COLO829 (cell line): ENCODE measurements at regions not wholly inside any gene's neighbourhood (a gene's known extent, or its start where the extent isn't known, plus 50 kb on each side); places are given as distances from the start of the nearest gene placed in this dataset.
A peak's percentile ranks its signal among the peaks of the same experiment; 100 is the strongest.

Experiments
- DNase-seq: peaks from one replicate; pipeline ENCODE4 v3.0.0; 2012; ENCODE audit warnings: low spot score

DNA sequence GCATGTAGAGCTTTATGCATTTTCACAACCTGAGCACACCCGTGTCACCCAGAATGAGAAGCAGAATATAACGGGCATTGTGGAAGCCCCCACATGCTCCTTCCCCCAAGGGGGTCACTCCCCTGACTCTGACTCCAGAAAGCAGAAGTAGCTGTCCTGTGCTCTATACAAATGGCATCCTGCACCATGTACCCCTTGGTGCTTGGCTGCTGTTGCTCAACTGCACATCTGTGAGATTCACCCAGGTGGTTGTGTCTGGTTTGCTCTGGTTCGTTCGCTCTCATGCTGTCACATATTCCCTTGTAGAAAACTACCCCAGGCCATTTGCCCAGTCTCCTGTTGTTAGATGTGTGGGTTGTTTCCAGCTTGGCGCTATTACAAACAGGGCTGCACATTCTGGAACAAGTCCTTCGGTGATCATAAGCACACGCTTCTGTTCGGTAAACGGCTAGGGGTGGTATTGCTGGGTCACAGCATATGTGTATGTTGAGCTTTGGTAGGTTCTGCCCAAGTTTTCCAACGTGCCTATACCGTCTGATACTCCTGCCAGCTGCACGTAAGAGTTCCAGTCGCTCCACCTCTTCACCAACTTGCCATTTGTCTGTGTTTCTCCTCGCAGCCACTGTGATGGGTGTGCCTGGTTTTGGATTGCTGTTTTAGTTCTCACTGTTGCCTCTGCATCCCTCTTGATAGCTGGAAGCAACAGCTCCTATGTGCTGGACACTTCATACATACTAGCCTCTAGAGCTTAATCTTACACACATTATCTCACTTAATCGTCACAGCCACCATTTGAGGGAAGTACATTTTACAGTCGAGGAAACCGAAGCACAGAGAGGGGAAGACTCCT, 65.4 kb upstream of the SLC6A6 start:
- DNase-seq = no peak

DNA sequence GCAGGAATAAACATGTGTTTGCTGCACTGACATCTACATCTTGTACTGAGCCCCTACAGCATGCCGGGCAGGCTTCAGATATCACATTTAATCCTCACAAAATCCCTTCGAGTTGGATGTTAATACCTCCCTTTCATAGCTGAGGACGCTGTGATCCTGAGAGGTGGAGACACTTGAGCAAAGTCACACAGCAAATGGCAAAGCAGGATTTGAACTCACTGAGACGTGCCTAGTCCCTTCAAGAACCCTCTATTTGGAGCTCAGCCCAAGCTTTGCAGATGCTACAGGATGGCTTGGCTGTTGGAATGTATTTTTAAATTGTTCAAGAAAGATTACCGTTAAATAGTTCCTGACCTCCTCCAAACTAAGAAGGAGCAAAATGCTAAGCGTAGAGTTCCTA, 64.6 kb upstream of the SLC6A6 start:
- no peak for DNase-seq

DNA sequence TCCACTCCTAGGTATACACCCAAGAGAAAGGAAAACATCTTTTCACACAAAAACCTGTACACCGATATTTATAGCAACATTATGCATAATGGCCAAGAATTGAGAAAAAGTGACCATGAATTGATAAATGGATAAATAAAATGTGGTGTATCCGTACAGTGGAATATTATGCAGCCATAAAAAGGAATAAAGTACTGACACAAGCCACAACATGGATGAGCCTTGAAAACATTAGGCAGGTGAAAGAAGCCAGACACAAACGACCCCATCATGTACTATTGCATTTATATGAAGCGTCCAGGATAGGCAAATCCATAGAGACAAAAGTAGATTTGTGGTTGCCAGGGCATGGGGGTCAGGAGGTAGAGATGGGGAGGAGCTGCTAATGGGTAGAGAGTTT, 64.2 kb upstream of the SLC6A6 start:
- DNase-seq = no peak

DNA sequence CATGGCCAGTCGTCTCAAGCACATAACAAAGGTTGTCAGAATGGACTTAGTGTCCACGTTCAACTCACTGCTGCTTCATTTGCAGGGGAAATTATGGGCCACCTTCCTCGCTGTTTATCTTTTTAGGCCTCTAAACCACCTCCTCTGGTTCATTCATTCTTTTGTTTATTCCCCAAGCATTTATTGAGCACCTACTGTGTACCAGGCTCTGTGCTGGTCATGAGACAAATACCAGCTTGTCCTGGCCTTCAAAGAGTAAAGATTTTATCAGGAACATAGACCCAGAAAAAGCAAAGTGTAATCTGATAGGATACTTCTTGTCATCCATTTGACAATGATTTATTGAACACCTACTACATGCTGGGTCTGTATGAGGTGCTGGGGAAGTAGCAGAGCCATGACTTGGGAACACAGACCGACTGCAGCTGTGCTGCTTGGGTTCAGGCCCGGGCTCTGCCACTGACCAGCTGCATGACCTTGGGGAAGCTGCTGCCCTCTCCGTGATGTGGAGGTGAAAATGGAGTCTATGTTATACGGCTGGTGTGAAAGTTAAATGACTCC, 63.4 kb upstream of the SLC6A6 start:
- no peak for DNase-seq

DNA sequence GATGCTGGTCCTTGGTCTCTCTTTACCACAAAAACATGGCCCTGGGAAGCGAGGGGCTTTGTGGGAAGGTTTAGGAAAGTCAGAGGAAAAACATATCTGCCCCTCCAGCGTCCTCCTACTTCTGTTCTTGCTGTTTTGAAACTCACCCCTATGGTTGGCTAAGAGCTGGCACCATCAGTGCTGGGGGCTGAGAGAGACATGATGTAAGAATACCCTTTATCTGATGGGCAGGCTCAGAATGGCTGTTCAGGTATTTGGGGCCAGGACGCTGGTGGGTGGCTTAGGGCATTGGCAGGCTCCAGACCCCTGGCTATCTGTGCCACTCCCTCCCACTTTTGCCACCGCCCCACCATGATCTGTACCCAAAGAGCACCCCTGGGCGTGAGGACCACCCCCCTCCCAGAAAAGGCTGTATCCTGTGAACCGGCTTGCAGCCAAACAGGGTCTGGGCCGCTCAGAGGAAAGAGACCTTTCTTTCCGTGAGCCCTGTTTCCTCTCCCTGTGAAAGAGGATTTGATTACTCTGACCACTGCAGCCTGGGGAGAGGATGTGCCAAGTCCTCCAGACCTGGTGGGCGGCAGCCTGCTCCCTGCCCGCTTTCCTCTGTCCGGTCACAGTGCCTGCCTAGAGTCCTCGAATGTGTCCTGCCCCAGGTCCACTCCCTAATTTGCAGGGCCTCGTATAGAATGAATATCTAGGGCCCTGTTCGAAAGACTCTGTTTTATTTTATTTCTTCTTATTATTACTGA, 61.3 kb upstream of the SLC6A6 start:
- DNase-seq = no peak

DNA sequence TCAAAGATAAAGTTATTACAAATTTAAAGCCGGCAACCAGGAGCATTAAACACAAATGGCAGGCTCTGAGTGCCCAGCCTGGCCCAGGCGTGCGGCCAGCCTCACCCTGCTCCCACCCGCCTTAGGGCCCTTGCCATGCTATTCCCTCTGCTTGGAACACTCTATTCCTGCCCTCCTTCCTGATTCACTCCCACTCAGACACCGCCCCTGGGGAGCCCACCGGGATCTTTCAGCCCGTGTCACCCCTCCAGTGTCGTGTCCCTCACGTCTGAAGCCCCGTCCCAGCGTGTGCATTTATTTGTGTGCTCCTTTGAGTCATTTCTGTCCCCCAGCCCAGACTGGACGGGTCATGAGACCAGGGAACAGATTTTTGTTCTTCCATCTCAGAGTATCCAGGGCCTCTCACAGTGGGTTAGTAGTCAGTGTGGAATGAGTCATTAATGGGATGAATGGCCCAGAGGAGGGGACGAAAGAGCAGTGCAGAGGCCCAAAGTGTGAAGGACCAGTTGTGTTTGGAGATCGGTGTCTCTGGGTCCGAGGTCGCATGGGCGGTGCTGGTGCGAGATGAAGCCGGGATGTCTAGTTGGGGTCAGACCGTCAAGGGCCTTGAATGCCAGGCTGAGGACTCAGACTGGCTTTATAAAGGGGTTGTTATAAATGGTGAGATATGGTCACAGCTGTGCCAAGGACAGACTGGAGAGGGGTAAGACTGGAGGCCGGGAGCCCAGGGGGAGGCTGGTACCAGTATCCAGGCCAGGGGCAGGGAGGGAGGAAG, 58.9 kb upstream of the SLC6A6 start:
- peak; percentile 28 for DNase-seq

DNA sequence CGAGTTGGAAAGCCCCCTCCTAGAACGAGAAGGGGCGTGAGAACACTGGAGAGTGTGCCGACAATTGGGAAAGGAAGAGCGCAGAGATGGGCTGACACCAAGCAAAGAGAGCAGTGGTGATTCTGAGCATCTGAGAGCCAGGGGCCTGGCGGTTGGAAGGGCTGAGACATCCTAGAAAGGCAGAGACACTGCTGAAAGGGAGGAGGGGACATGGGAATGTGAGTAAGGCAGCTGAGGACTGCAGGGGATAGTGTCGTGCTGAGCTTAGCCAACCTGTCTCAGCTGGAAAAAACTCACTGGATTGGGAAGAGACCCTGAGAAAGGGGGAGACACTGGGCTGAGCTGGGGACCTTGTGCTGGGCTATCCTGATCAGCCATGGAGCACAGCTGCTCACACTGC, 58.1 kb upstream of the SLC6A6 start:
- DNase-seq = no peak

DNA sequence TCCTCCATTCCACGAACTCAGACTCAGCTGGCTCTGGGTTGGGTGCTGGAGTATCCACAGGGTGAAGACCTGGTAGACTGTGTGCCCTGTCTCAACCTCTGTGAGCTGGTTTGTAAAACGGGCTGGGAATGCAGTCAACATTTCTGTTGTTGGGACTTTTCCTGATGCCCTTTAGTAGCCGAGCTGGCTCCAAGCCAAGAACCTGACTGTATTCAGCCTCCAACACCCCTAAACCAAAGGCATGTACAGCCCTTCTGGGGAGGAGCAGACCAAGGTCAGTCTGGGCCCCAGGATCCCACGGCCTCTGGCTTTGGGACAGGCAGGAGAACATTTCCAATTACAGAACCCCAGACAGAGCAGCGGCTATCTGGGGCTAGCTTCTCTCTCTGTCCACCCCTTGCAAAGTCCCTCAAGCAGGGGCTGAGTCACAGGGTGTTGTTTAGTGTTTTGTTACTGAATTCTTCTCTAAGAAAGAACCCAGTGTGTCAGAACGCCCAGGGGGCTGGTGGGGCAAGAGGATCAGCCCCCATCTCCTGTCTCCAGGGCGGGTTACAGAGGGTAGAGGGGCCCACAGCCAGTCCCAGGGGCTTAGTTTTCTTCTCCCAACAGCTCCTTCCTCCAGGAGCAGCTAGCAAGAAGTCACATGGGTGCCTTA, 56.8 kb upstream of the SLC6A6 start:
- peak; percentile 57 for DNase-seq

DNA sequence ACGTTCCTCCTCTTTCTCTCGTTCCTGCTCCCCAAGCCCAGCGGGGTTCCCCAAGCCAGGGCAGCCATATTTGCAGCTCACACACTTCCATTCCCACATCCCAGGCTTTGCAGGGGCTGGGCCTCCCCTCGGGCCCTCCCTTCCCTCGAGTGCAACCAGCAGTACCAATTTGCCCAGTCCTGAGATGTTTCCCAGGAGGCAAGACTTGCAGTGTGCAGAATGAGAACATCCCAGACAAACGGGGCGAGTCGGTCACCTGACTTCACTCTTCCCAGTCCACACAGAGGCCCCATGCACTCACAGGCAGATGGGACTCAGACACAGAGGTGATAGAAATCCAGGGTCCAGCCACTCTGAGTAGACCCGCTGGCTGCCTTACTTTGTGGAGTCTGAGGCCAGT, 56.2 kb upstream of the SLC6A6 start:
- peak; percentile 6 for DNase-seq

DNA sequence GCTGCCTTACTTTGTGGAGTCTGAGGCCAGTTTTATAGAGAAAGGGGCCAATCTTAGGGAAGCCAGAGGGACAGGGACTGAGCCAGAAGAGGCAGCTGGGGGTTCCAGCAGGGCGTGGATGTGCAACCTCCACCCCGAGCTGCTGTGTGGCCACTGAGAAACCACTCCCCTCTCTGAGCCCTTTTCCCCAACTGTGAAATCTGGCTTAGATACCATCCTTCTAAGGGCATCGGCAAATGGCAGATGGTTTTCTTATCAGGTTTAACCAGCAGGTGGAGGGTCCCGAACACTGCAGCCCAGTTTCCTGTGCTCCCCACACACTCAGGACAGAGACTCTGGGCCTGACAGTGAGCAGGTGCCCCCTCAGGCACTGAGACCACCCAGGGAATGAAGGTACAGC, 55.8 kb upstream of the SLC6A6 start:
- DNase-seq = no peak

DNA sequence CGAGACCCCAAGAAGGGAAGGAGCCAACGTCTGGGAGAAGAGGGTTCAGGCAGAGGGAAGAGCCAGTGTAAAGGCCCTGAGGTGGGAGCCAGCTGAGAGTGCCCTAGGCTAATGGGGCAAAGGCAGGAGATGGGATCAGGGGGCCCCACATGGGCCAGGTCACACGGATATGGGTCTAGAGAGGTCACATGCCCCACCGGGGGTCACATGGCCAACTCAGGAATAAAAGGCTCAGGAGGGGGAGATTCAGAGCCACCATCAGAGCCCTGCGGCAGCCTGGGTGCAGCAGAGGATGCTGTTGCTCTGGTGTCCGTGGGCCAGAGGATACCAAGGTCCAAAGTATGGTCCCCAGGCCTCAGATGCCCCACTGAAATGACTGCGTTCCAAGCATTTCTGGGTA, 55.3 kb upstream of the SLC6A6 start:
- no peak for DNase-seq

DNA sequence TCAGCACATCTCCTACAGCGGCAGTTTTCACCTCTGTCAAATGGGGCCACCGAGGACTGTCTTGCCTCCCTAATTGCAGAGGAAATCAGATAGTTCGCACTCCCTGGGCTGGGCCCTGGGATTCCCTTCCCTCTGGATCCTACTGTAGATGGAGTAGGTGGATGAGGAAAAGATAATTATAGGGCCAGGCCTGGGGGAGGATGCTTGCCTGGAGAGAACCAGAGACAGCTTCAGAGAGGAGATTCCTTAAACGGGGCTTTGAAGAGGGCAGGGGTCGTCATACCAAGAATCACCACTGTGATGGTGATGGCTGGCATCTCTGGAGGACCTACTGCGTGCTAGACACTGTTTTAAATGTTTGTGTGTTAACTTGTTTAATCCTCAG, 50.8 kb upstream of the SLC6A6 start:
- DNase-seq = no peak

DNA sequence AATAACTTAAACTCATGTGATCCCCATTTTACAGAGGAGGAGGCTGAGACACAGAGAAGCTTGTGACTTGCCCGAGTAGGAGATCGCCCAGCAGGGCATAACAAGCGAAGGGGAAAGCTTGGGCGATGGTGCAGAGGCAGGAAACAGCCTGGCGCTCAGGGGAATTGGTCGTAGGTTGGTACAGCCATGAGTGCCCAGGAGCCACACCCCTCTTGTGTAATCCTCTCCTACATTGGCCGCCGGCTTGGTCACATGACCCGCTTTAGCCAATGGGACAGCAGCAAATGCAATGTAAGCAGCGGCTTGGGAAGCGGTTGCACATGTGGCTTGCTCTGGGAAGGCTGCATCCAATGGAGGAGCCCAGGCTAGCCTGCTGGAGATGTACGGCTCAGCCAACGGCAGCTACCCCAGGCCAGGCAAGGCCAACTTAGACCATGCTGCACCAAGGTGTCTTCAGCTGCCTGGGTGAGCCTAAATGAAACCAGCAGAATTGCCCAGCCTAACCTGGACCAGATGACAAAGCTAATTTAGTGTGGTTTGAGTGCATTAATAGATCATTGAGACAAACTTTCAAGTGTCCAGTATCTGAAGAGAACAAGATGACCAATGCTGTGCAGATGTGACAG, 50.3 kb upstream of the SLC6A6 start:
- DNase-seq = no peak
